ENCODE measurements at regions not wholly inside any gene's neighbourhood (a gene's known extent, or its start where the extent isn't known, plus 50 kb on each side); places are given as distances from the start of the nearest gene placed in this dataset.
"Not testable (repeated sequence)": the region's sequence is repeated elsewhere in the genome, so short reads cannot be mapped to it uniquely, and the experiment has no call there.

- Histone ChIP-seq H3K27ac (ENCODE audit: insufficient read depth, low read length, poor library complexity, severe bottlenecking) (no peak overlapping the region), H3K36me3 (ENCODE audit: control insufficient read depth, insufficient read depth, low read length) (no peaks in the 10 kb centered on the region), H3K4me3 (ENCODE audit: low read depth, low read length) (no peak overlapping the region), H3K4me1 (ENCODE audit: control insufficient read depth, insufficient read depth, low read length, poor library complexity, severe bottlenecking) (no peaks in the 10 kb centered on the region), H3K9me3 (ENCODE audit: control insufficient read depth in 2 of 2, low read length in 2 of 2) (no peaks in the 10 kb centered on the region), H3K27me3 (ENCODE audit: control insufficient read depth, insufficient read depth, low read length) (peaks cover 1% of the 10 kb centered on the region)
- peaks cover 7% of the 10 kb centered on the region for H3K27me3 Mint-ChIP-seq
- ATAC-seq (ENCODE audit: low read depth in 2 of 2) (no peak), DNase-seq (no peak)
- H3K9me3 Mint-ChIP-seq, result peaks cover 0 to 6% (median 0%) of the 10 kb centered on the region in 7 donors
- H3K4me3 Mint-ChIP-seq, result no peak overlapping the region
- H3K27ac Mint-ChIP-seq, result no peak overlapping the region
- H3K36me3 Mint-ChIP-seq, result no peaks in the 10 kb centered on the region
- peaks cover 0 to 7% (median 0%) of the 10 kb centered on the region in 4 donors for H3K4me1 Mint-ChIP-seq
Measured at GRCh38 chr5:168131519-168131918, 159.9 kb upstream of the WWC1 start.

GRCh38 chr5:168132241-168132641 is 159.2 kb upstream of the WWC1 start:
- ATAC-seq (ENCODE audit: low read depth in 2 of 2), result no peak
- H3K27ac Mint-ChIP-seq, result no peak overlapping the region
- H3K27me3 Mint-ChIP-seq, result peaks cover 7% of the 10 kb centered on the region
- H3K36me3 Mint-ChIP-seq, result no peaks in the 10 kb centered on the region
- Histone ChIP-seq H3K27me3 (ENCODE audit: control insufficient read depth, insufficient read depth, low read length) (peaks cover 1% of the 10 kb centered on the region), H3K9me3 (ENCODE audit: control insufficient read depth in 2 of 2, low read length in 2 of 2) (no peaks in the 10 kb centered on the region), H3K36me3 (ENCODE audit: control insufficient read depth, insufficient read depth, low read length) (no peaks in the 10 kb centered on the region), H3K27ac (ENCODE audit: insufficient read depth, low read length, poor library complexity, severe bottlenecking) (no peak overlapping the region), H3K4me3 (ENCODE audit: low read depth, low read length) (no peak overlapping the region), H3K4me1 (ENCODE audit: control insufficient read depth, insufficient read depth, low read length, poor library complexity, severe bottlenecking) (no peaks in the 10 kb centered on the region)
- H3K9me3 Mint-ChIP-seq, result peaks cover 0 to 6% (median 0%) of the 10 kb centered on the region in 7 donors
- peaks cover 0 to 7% (median 0%) of the 10 kb centered on the region in 4 donors for H3K4me1 Mint-ChIP-seq
- no peak for DNase-seq
- H3K4me3 Mint-ChIP-seq, result no peak overlapping the region

GRCh38 chr5:168135897-168136296 is 155.5 kb upstream of the WWC1 start:
- Mint-ChIP-seq H3K4me1 (peaks cover 0 to 7% (median 0%) of the 10 kb centered on the region in 4 donors), H3K27ac (no peak overlapping the region), H3K27me3 (peaks cover 7% of the 10 kb centered on the region), H3K36me3 (no peaks in the 10 kb centered on the region), H3K4me3 (no peak overlapping the region), H3K9me3 (peaks cover 0 to 5% (median 0%) of the 10 kb centered on the region in 7 donors)
- Histone ChIP-seq H3K4me1 (ENCODE audit: control insufficient read depth, insufficient read depth, low read length, poor library complexity, severe bottlenecking) (no peaks in the 10 kb centered on the region), H3K27ac (ENCODE audit: insufficient read depth, low read length, poor library complexity, severe bottlenecking) (no peak overlapping the region), H3K27me3 (ENCODE audit: control insufficient read depth, insufficient read depth, low read length) (peaks cover 1% of the 10 kb centered on the region), H3K36me3 (ENCODE audit: control insufficient read depth, insufficient read depth, low read length) (no peaks in the 10 kb centered on the region), H3K4me3 (ENCODE audit: low read depth, low read length) (no peak overlapping the region), H3K9me3 (ENCODE audit: control insufficient read depth in 2 of 2, low read length in 2 of 2) (no peaks in the 10 kb centered on the region)
- DNase-seq (no peak), ATAC-seq (ENCODE audit: low read depth in 2 of 2) (no peak)

- Mint-ChIP-seq H3K9me3 (peaks cover 0 to 5% (median 0%) of the 10 kb centered on the region in 7 donors), H3K27ac (peak overlapping the region in 1 of 3 donors; percentile 36), H3K36me3 (no peaks in the 10 kb centered on the region), H3K4me1 (peaks cover 0 to 7% (median 0%) of the 10 kb centered on the region in 4 donors), H3K27me3 (peaks cover 10% of the 10 kb centered on the region), H3K4me3 (no peak overlapping the region)
- ATAC-seq (ENCODE audit: low read depth in 2 of 2) (no peak), DNase-seq (no peak)
- Histone ChIP-seq H3K27ac (ENCODE audit: insufficient read depth, low read length, poor library complexity, severe bottlenecking) (no peak overlapping the region), H3K9me3 (ENCODE audit: control insufficient read depth in 2 of 2, low read length in 2 of 2) (no peaks in the 10 kb centered on the region), H3K4me1 (ENCODE audit: control insufficient read depth, insufficient read depth, low read length, poor library complexity, severe bottlenecking) (no peaks in the 10 kb centered on the region), H3K4me3 (ENCODE audit: low read depth, low read length) (no peak overlapping the region), H3K27me3 (ENCODE audit: control insufficient read depth, insufficient read depth, low read length) (peaks cover 1% of the 10 kb centered on the region), H3K36me3 (ENCODE audit: control insufficient read depth, insufficient read depth, low read length) (no peaks in the 10 kb centered on the region)
Measured at GRCh38 chr5:168136340-168136739, 155.1 kb upstream of the WWC1 start.

- H3K27ac Mint-ChIP-seq, result peak overlapping the region in 1 of 3 donors; percentile 22
- peaks cover 0 to 5% (median 0%) of the 10 kb centered on the region in 7 donors for H3K9me3 Mint-ChIP-seq
Measured at GRCh38 chr5:168137265-168137664, 154.2 kb upstream of the WWC1 start.

GRCh38 chr5:168140241-168140640 is 151.2 kb upstream of the WWC1 start:
- Mint-ChIP-seq H3K27ac (no peak overlapping the region), H3K4me1 (peaks cover 0 to 5% (median 0%) of the 10 kb centered on the region in 4 donors)
- DNase-seq, result no peak

More at GRCh38 chr5:168137265-168137664, 154.2 kb upstream of the WWC1 start:
- H3K36me3 Mint-ChIP-seq, result no peaks in the 10 kb centered on the region
- H3K9me3 ChIP-seq (ENCODE audit: control insufficient read depth in 2 of 2, low read length in 2 of 2), result no peaks in the 10 kb centered on the region
- H3K4me3 ChIP-seq (ENCODE audit: low read depth, low read length), result no peak overlapping the region
- H3K36me3 ChIP-seq (ENCODE audit: control insufficient read depth, insufficient read depth, low read length), result no peaks in the 10 kb centered on the region
- DNase-seq, result peak in 1 of 3 donors; percentile 2
- no peaks in the 10 kb centered on the region for H3K4me1 ChIP-seq (ENCODE audit: control insufficient read depth, insufficient read depth, low read length, poor library complexity, severe bottlenecking)
- H3K4me3 Mint-ChIP-seq, result no peak overlapping the region
- peaks cover 0 to 7% (median 0%) of the 10 kb centered on the region in 4 donors for H3K4me1 Mint-ChIP-seq
- peaks cover 15% of the 10 kb centered on the region for H3K27me3 Mint-ChIP-seq
- ATAC-seq (ENCODE audit: low read depth in 2 of 2), result no peak
- peaks cover 1% of the 10 kb centered on the region for H3K27me3 ChIP-seq (ENCODE audit: control insufficient read depth, insufficient read depth, low read length)
- H3K27ac ChIP-seq (ENCODE audit: insufficient read depth, low read length, poor library complexity, severe bottlenecking), result no peak overlapping the region

GRCh38 chr5:168142402-168142801 is 149.0 kb upstream of the WWC1 start:
- no peak for DNase-seq
- Histone ChIP-seq H3K36me3 (ENCODE audit: control insufficient read depth, insufficient read depth, low read length) (no peaks in the 10 kb centered on the region), H3K4me1 (ENCODE audit: control insufficient read depth, insufficient read depth, low read length, poor library complexity, severe bottlenecking) (no peaks in the 10 kb centered on the region), H3K27ac (ENCODE audit: insufficient read depth, low read length, poor library complexity, severe bottlenecking) (no peak overlapping the region), H3K27me3 (ENCODE audit: control insufficient read depth, insufficient read depth, low read length) (no peaks in the 10 kb centered on the region), H3K4me3 (ENCODE audit: low read depth, low read length) (no peak overlapping the region), H3K9me3 (ENCODE audit: control insufficient read depth in 2 of 2, low read length in 2 of 2) (no peaks in the 10 kb centered on the region)
- Mint-ChIP-seq H3K9me3 (peaks cover 0 to 1% (median 0%) of the 10 kb centered on the region in 7 donors), H3K4me1 (no peaks in the 10 kb centered on the region), H3K4me3 (no peak overlapping the region), H3K36me3 (no peaks in the 10 kb centered on the region), H3K27me3 (peaks cover 7% of the 10 kb centered on the region), H3K27ac (no peak overlapping the region)
- ATAC-seq (ENCODE audit: low read depth in 2 of 2), result no peak

More at GRCh38 chr5:168140241-168140640, 151.2 kb upstream of the WWC1 start:
- Histone ChIP-seq H3K27ac (ENCODE audit: insufficient read depth, low read length, poor library complexity, severe bottlenecking) (no peak overlapping the region), H3K36me3 (ENCODE audit: control insufficient read depth, insufficient read depth, low read length) (no peaks in the 10 kb centered on the region), H3K27me3 (ENCODE audit: control insufficient read depth, insufficient read depth, low read length) (peaks cover 1% of the 10 kb centered on the region), H3K4me1 (ENCODE audit: control insufficient read depth, insufficient read depth, low read length, poor library complexity, severe bottlenecking) (no peaks in the 10 kb centered on the region), H3K4me3 (ENCODE audit: low read depth, low read length) (no peak overlapping the region), H3K9me3 (ENCODE audit: control insufficient read depth in 2 of 2, low read length in 2 of 2) (no peaks in the 10 kb centered on the region)
- no peak overlapping the region for H3K4me3 Mint-ChIP-seq
- peaks cover 9% of the 10 kb centered on the region for H3K27me3 Mint-ChIP-seq
- ATAC-seq (ENCODE audit: low read depth in 2 of 2), result no peak
- no peaks in the 10 kb centered on the region for H3K9me3 Mint-ChIP-seq
- H3K36me3 Mint-ChIP-seq, result no peaks in the 10 kb centered on the region

GRCh38 chr5:168143521-168143920 is 147.9 kb upstream of the WWC1 start:
- not testable (repeated sequence) for H3K27me3 ChIP-seq (ENCODE audit: control insufficient read depth, insufficient read depth, low read length); H3K9me3 ChIP-seq (ENCODE audit: control insufficient read depth in 2 of 2, low read length in 2 of 2); H3K9me3 Mint-ChIP-seq; H3K4me3 Mint-ChIP-seq; H3K4me3 ChIP-seq (ENCODE audit: low read depth, low read length); H3K4me1 Mint-ChIP-seq; H3K4me1 ChIP-seq (ENCODE audit: control insufficient read depth, insufficient read depth, low read length, poor library complexity, severe bottlenecking); H3K36me3 Mint-ChIP-seq; H3K36me3 ChIP-seq (ENCODE audit: control insufficient read depth, insufficient read depth, low read length); H3K27me3 Mint-ChIP-seq; ATAC-seq (ENCODE audit: low read depth in 2 of 2); H3K27ac ChIP-seq (ENCODE audit: insufficient read depth, low read length, poor library complexity, severe bottlenecking); DNase-seq; H3K27ac Mint-ChIP-seq
